K562 (cell line): ENCODE measurements at regions not wholly inside any gene's neighbourhood (a gene's known extent, or its start where the extent isn't known, plus 50 kb on each side); places are given as distances from the start of the nearest gene placed in this dataset.
A peak's percentile ranks its signal among the peaks of the same experiment; 100 is the strongest.

ENCODE experiments used
- ARID1B ChIP-seq: fragments of 450-650 bp; IDR thresholded peaks from 2 replicates; pipeline ENCODE4 v1.6.1; 2016; ENCODE audit warnings: antibody characterized with exemption, mild to moderate bottlenecking, inconsistent platforms
- FOXJ2 ChIP-seq: fragments of 200-800 bp; sonication (Bioruptor generic); IDR thresholded peaks from 2 replicates; pipeline ENCODE4 v1.6.1; 2016; ENCODE audit warnings: missing genetic modification characterization, missing compliant biosample characterization
- HDAC6 ChIP-seq: IDR thresholded peaks from 2 replicates; pipeline ENCODE4 v1.6.1; 2012; ENCODE audit warnings: low read depth, mild to moderate bottlenecking, control low read depth, inconsistent platforms, low read length, moderate library complexity
- KHSRP ChIP-seq: fragments of 450-650 bp; IDR thresholded peaks from 2 replicates; pipeline ENCODE4 v1.6.1; 2017
- MEIS2 ChIP-seq: fragments of 450-650 bp; IDR thresholded peaks from 2 replicates; pipeline ENCODE4 v1.6.1; 2014; ENCODE audit warnings: mild to moderate bottlenecking; ENCODE audit not compliant: partially characterized antibody
- MTF1 ChIP-seq: fragments of 250-450 bp; sonication (Bioruptor Pico); IDR thresholded peaks from 2 replicates; pipeline ENCODE4 v1.9.0; 2021; ENCODE audit warnings: moderate library complexity, mild to moderate bottlenecking, inconsistent platforms, borderline replicate concordance
- MYNN ChIP-seq, 2 experiments: sonication (generic); formaldehyde crosslinking in 1 of 2; IDR thresholded peaks; 2 replicates each; pipeline versions ENCODE4 v1.5.0 to v1.6.1; 2016 to 2020; ENCODE audit warnings: antibody characterized with exemption in 1 of 2, missing genetic modification reagents in 1 of 2
- NCOA4 ChIP-seq: fragments of 450-650 bp; IDR thresholded peaks from 2 replicates; pipeline ENCODE4 v1.6.1; 2018; ENCODE audit warnings: mild to moderate bottlenecking; ENCODE audit not compliant: partially characterized antibody
- NFIC ChIP-seq: fragments of 450-650 bp; IDR thresholded peaks from 2 replicates; pipeline ENCODE4 v1.6.1; 2017; ENCODE audit warnings: mild to moderate bottlenecking, inconsistent platforms
- SETDB1 ChIP-seq: IDR thresholded peaks from one replicate; pipeline ENCODE4 v1.6.1; 2012; ENCODE audit warnings: low read length, control low read depth, inconsistent platforms
- SREBF2 ChIP-seq: sonication (generic); formaldehyde crosslinking; IDR thresholded peaks from 2 replicates; pipeline ENCODE4 v1.4.0; 2020; ENCODE audit warnings: mild to moderate bottlenecking, missing genetic modification reagents
- TGIF2 ChIP-seq: sonication (generic); formaldehyde crosslinking; IDR thresholded peaks from 2 replicates; pipeline ENCODE4 v1.8.1; 2022; ENCODE audit warnings: mild to moderate bottlenecking, missing genetic modification reagents, moderate library complexity
- ZNF124 ChIP-seq: sonication (generic); formaldehyde crosslinking; IDR thresholded peaks from 2 replicates; pipeline ENCODE4 v1.8.1; 2022; ENCODE audit warnings: missing genetic modification reagents
- ZNF561 ChIP-seq: fragments of 450-650 bp; formaldehyde crosslinking; conservative IDR thresholded peaks from 2 replicates; pipeline ENCODE4 v1.4.0; 2020; ENCODE audit warnings: mild to moderate bottlenecking, moderate library complexity
- TF ChIP-seq, protein P1 (sequence below): sonication (generic); formaldehyde crosslinking; IDR thresholded peaks from 2 replicates; pipeline ENCODE4 v1.4.0; 2020; ENCODE audit warnings: mild to moderate bottlenecking, missing genetic modification reagents
- TF ChIP-seq, protein P2 (sequence below): sonication (generic); formaldehyde crosslinking; IDR thresholded peaks from 2 replicates; pipeline ENCODE4 v1.8.0; 2022; ENCODE audit warnings: missing genetic modification reagents, mild to moderate bottlenecking, borderline replicate concordance
- TF ChIP-seq, protein P3 (sequence below): conservative IDR thresholded peaks from 2 replicates; pipeline ENCODE4 v1.6.1; 2011; ENCODE audit warnings: low read depth, mild to moderate bottlenecking, low read length; ENCODE audit not compliant: control insufficient read depth
- TF ChIP-seq, protein P4 (sequence below): fragments of 250-450 bp; sonication (Bioruptor Pico); IDR thresholded peaks from 2 replicates; pipeline ENCODE4 v1.8.0; 2021; ENCODE audit warnings: borderline replicate concordance, mild to moderate bottlenecking, moderate library complexity; ENCODE audit not compliant: poor library complexity, severe bottlenecking
- TF ChIP-seq, protein P5 (sequence below): fragments of 250-450 bp; sonication (Bioruptor Pico); IDR thresholded peaks from 2 replicates; pipeline ENCODE4 v1.4.0; 2020
- TF ChIP-seq, protein P6 (sequence below): fragments of 450-650 bp; conservative IDR thresholded peaks from 2 replicates; pipeline ENCODE4 v1.6.1; 2016; ENCODE audit warnings: missing genetic modification characterization, low read depth, mild to moderate bottlenecking, control low read depth, missing compliant biosample characterization

DNA sequence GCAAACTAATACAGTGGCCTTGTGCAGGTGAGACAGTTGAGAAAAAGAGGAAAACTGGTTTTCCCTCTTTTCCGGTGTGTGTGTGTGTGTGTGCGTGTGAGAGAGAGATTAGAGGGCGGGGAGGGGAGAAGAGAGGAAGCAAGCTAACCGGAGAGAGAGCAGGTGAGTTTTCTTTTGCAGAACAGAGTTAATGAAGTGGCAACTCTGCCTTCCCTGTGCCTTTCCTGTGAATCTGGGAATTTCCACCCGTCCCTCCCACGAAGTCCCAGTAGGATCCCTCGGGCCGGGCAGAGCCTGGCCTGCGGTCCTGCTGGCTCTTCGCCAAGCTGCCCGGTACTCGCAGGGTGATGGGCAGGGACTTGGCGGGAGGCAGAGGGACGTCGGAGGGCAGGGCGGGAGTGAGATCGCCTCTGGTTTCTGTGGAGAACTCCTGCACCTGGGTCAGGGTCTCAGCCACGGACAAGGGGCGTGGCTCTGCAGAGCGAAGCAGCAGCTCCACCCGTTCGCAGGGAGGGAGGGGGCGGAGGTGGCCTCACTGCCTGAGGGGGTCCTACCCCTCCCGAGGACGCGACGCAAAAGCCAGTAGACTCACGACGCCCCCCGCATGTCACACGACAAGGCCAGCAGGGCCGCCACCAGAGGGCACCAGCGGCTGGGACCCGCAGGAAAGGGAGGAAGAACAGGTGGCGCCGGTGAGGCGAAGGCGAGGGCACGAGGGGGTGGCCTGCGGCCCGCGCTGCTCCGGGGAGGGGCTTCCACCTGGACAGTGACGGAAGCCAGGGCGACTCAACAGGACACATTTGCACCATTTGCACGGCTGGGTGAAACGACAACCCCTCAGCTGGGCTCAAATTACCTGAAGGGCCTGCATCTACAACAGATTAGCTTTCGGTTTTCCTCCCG lies 51.2 kb upstream of the RNF182 start (continued):
- TF ChIP-seq, protein P1, sequence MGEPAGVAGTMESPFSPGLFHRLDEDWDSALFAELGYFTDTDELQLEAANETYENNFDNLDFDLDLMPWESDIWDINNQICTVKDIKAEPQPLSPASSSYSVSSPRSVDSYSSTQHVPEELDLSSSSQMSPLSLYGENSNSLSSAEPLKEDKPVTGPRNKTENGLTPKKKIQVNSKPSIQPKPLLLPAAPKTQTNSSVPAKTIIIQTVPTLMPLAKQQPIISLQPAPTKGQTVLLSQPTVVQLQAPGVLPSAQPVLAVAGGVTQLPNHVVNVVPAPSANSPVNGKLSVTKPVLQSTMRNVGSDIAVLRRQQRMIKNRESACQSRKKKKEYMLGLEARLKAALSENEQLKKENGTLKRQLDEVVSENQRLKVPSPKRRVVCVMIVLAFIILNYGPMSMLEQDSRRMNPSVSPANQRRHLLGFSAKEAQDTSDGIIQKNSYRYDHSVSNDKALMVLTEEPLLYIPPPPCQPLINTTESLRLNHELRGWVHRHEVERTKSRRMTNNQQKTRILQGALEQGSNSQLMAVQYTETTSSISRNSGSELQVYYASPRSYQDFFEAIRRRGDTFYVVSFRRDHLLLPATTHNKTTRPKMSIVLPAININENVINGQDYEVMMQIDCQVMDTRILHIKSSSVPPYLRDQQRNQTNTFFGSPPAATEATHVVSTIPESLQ (CRISPR knock-in tag): peak; percentile 99
- TF ChIP-seq SETDB1 (no peak), MTF1 (CRISPR knock-in tag) (no peak), HDAC6 (no peak), NCOA4 (no peak), SREBF2 (CRISPR knock-in tag) (no peak; the same call in 1 of the 2 replicates), ZNF561 (CRISPR knock-in tag) (no peak), MYNN (IDR thresholded peaks at IDR 0.05) (peak; percentile 31; the same call in 1 of the 2 replicates), MYNN (CRISPR knock-in tag; IDR thresholded peaks at IDR 0.05) (no peak), MEIS2 (no peak), ARID1B (peak; percentile 36), KHSRP (no peak), TGIF2 (peak; percentile 96; the same call in 1 of the 2 replicates), FOXJ2 (tag) (no peak), ZNF124 (CRISPR knock-in tag) (peak; percentile 96; the same call in 1 of the 2 replicates), NFIC (peak; percentile 93)
- TF ChIP-seq, protein P2, sequence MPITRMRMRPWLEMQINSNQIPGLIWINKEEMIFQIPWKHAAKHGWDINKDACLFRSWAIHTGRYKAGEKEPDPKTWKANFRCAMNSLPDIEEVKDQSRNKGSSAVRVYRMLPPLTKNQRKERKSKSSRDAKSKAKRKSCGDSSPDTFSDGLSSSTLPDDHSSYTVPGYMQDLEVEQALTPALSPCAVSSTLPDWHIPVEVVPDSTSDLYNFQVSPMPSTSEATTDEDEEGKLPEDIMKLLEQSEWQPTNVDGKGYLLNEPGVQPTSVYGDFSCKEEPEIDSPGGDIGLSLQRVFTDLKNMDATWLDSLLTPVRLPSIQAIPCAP (CRISPR knock-in tag): peak; percentile 97; the same call in 1 of the 2 replicates
- TF ChIP-seq, protein P3, sequence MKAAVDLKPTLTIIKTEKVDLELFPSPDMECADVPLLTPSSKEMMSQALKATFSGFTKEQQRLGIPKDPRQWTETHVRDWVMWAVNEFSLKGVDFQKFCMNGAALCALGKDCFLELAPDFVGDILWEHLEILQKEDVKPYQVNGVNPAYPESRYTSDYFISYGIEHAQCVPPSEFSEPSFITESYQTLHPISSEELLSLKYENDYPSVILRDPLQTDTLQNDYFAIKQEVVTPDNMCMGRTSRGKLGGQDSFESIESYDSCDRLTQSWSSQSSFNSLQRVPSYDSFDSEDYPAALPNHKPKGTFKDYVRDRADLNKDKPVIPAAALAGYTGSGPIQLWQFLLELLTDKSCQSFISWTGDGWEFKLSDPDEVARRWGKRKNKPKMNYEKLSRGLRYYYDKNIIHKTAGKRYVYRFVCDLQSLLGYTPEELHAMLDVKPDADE: peak; percentile 46; the same call in 1 of the 2 replicates
- TF ChIP-seq, protein P4, sequence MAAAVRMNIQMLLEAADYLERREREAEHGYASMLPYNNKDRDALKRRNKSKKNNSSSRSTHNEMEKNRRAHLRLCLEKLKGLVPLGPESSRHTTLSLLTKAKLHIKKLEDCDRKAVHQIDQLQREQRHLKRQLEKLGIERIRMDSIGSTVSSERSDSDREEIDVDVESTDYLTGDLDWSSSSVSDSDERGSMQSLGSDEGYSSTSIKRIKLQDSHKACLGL (CRISPR knock-in tag): no peak
- TF ChIP-seq, protein P5, sequence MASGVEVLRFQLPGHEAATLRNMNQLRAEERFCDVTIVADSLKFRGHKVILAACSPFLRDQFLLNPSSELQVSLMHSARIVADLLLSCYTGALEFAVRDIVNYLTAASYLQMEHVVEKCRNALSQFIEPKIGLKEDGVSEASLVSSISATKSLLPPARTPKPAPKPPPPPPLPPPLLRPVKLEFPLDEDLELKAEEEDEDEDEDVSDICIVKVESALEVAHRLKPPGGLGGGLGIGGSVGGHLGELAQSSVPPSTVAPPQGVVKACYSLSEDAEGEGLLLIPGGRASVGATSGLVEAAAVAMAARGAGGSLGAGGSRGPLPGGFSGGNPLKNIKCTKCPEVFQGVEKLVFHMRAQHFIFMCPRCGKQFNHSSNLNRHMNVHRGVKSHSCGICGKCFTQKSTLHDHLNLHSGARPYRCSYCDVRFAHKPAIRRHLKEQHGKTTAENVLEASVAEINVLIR (CRISPR knock-in tag): no peak
- TF ChIP-seq, protein P6, sequence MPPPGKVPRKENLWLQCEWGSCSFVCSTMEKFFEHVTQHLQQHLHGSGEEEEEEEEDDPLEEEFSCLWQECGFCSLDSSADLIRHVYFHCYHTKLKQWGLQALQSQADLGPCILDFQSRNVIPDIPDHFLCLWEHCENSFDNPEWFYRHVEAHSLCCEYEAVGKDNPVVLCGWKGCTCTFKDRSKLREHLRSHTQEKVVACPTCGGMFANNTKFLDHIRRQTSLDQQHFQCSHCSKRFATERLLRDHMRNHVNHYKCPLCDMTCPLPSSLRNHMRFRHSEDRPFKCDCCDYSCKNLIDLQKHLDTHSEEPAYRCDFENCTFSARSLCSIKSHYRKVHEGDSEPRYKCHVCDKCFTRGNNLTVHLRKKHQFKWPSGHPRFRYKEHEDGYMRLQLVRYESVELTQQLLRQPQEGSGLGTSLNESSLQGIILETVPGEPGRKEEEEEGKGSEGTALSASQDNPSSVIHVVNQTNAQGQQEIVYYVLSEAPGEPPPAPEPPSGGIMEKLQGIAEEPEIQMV (tag): no peak
